WTC11 (cell line): ENCODE measurements at regions not wholly inside any gene's neighbourhood (a gene's known extent, or its start where the extent isn't known, plus 50 kb on each side); places are given as distances from the start of the nearest gene placed in this dataset.

ENCODE experiments used
- ATAC-seq: fragments of 200-7000 bp; cut with Tn5 transposase; 2 replicates; pipeline ENCODE4 v1.10.0; 2021; ENCODE audit warnings: mild to moderate bottlenecking, moderate library complexity
- CTCF ChIA-PET: fragments of 300-600 bp; sonication (Branson Sonifier 250); formaldehyde crosslinking; loops from one replicate; lab custom pipeline; 2021; ENCODE audit warnings: antibody characterized with exemption; lab: Charles Lee
- POLR2A ChIA-PET: fragments of 350-600 bp; sonication (Branson Sonifier 250); formaldehyde crosslinking; loops from one replicate; lab custom pipeline; 2021; ENCODE audit warnings: antibody characterized with exemption; lab: Charles Lee
- DNase-seq: peaks from one replicate; pipeline ENCODE4 v3.0.0; 2021; ENCODE audit warnings: low spot score
- H3K27ac Mint-ChIP-seq: 2 replicates; pipeline ENCODE4 v1.8.0; 2021; ENCODE audit warnings: mixed read lengths
- H3K27me3 Mint-ChIP-seq: 2 replicates; pipeline ENCODE4 v1.8.0; 2021; ENCODE audit warnings: low read depth, mild to moderate bottlenecking, moderate library complexity, mixed read lengths
- H3K36me3 Mint-ChIP-seq: 2 replicates; pipeline ENCODE4 v1.8.0; 2021; ENCODE audit warnings: mixed read lengths
- H3K4me1 Mint-ChIP-seq: 2 replicates; pipeline ENCODE4 v1.8.0; 2022; ENCODE audit warnings: mixed read lengths
- H3K4me3 Mint-ChIP-seq: 2 replicates; pipeline ENCODE4 v1.8.0; 2021; ENCODE audit warnings: mild to moderate bottlenecking, moderate library complexity, mixed read lengths
- H3K9me3 Mint-ChIP-seq: 2 replicates; pipeline ENCODE4 v1.8.0; 2021; ENCODE audit warnings: mixed read lengths
- ATF2 ChIP-seq: sonication (generic); formaldehyde crosslinking; IDR thresholded peaks from 2 replicates; pipeline ENCODE4 v1.8.1; 2022; ENCODE audit warnings: low read depth, missing genetic modification reagents, borderline replicate concordance
- ATF6 ChIP-seq: sonication (generic); formaldehyde crosslinking; IDR thresholded peaks from 2 replicates; pipeline ENCODE4 v1.8.1; 2023; ENCODE audit warnings: mild to moderate bottlenecking, missing genetic modification reagents
- CTCF ChIP-seq: fragments of 200-600 bp; IDR thresholded peaks from 2 replicates; pipeline ENCODE4 v1.8.0; 2022; ENCODE audit warnings: antibody characterized with exemption
- ERG ChIP-seq: fragments of 250-450 bp; sonication (Bioruptor Pico); IDR thresholded peaks from 2 replicates; pipeline ENCODE4 v1.8.0; 2021; ENCODE audit warnings: mild to moderate bottlenecking
- ESRRA ChIP-seq: sonication (generic); formaldehyde crosslinking; IDR thresholded peaks from 2 replicates; pipeline ENCODE4 v1.8.1; 2022; ENCODE audit warnings: mild to moderate bottlenecking, missing genetic modification reagents, borderline replicate concordance
- GRHL2 ChIP-seq: fragments of 250-450 bp; sonication (Bioruptor Pico); IDR thresholded peaks from 2 replicates; pipeline ENCODE4 v1.8.0; 2022; ENCODE audit warnings: mild to moderate bottlenecking, moderate library complexity; ENCODE audit not compliant: insufficient replicate concordance, severe bottlenecking
- JAZF1 ChIP-seq: fragments of 250-450 bp; sonication (Bioruptor Pico); IDR thresholded peaks from 2 replicates; pipeline ENCODE4 v1.9.0; 2021; ENCODE audit warnings: moderate library complexity, mild to moderate bottlenecking, inconsistent platforms
- MLX ChIP-seq: sonication (generic); formaldehyde crosslinking; IDR thresholded peaks from 2 replicates; pipeline ENCODE4 v1.8.1; 2023; ENCODE audit warnings: mild to moderate bottlenecking, missing genetic modification reagents, moderate library complexity
- NFYB ChIP-seq: sonication (generic); formaldehyde crosslinking; conservative IDR thresholded peaks from 2 replicates; pipeline ENCODE4 v1.8.0; 2022; ENCODE audit warnings: low read depth, missing genetic modification reagents
- NR1H2 ChIP-seq: sonication (generic); formaldehyde crosslinking; IDR thresholded peaks from 2 replicates; pipeline ENCODE4 v1.9.0; 2021; ENCODE audit warnings: mild to moderate bottlenecking, moderate library complexity, missing genetic modification reagents
- NR2C2 ChIP-seq: sonication (generic); formaldehyde crosslinking; IDR thresholded peaks from 2 replicates; pipeline ENCODE4 v1.8.0; 2022; ENCODE audit warnings: mild to moderate bottlenecking, missing genetic modification reagents
- OVOL2 ChIP-seq: fragments of 250-450 bp; sonication (Bioruptor Pico); IDR thresholded peaks from 2 replicates; pipeline ENCODE4 v1.9.0; 2021; ENCODE audit warnings: mild to moderate bottlenecking, borderline replicate concordance
- SP1 ChIP-seq: sonication (generic); formaldehyde crosslinking; conservative IDR thresholded peaks from 2 replicates; pipeline ENCODE4 v1.8.1; 2022; ENCODE audit warnings: missing genetic modification reagents
- TP53 ChIP-seq: sonication (generic); formaldehyde crosslinking; IDR thresholded peaks from 2 replicates; pipeline ENCODE4 v1.8.1; 2023; ENCODE audit warnings: mild to moderate bottlenecking, missing genetic modification reagents
- USF1 ChIP-seq: sonication (generic); formaldehyde crosslinking; IDR thresholded peaks from 2 replicates; pipeline ENCODE4 v1.8.0; 2022; ENCODE audit warnings: mild to moderate bottlenecking, missing genetic modification reagents
- USF2 ChIP-seq: sonication (generic); formaldehyde crosslinking; IDR thresholded peaks from 2 replicates; pipeline ENCODE4 v1.8.1; 2023; ENCODE audit warnings: mild to moderate bottlenecking, missing genetic modification reagents, moderate library complexity
- ZMAT4 ChIP-seq: fragments of 250-450 bp; sonication (Bioruptor Pico); IDR thresholded peaks from 2 replicates; pipeline ENCODE4 v1.9.0; 2021; ENCODE audit warnings: mild to moderate bottlenecking
- ZNF121 ChIP-seq: sonication (generic); formaldehyde crosslinking; IDR thresholded peaks from 2 replicates; pipeline ENCODE4 v1.8.0; 2023; ENCODE audit warnings: missing genetic modification reagents
- ZNF138 ChIP-seq: sonication (generic); formaldehyde crosslinking; conservative IDR thresholded peaks from 2 replicates; pipeline ENCODE4 v1.8.1; 2022; ENCODE audit warnings: mild to moderate bottlenecking, moderate library complexity, missing genetic modification reagents

GRCh38 chr10:23826421-23826820 lies 382.5 kb upstream of the KIAA1217 start (continued):
- no peak for TF ChIP-seq ERG
- TF ChIP-seq, all 79 proteins: peak for 1

- TF ChIP-seq ATF6 (no peak), ESRRA (CRISPR knock-in tag) (no peak), NFYB (no peak), GRHL2 (CRISPR knock-in tag) (no peak), USF1 (no peak), ATF2 (CRISPR knock-in tag) (no peak), CTCF (no peak), USF2 (CRISPR knock-in tag) (no peak), NR1H2 (CRISPR knock-in tag) (no peak), JAZF1 (no peak), TP53 (CRISPR knock-in tag) (no peak), OVOL2 (CRISPR knock-in tag) (no peak), MLX (CRISPR knock-in tag) (no peak), SP1 (CRISPR knock-in tag) (no peak), NR2C2 (CRISPR knock-in tag) (no peak), ZNF138 (CRISPR knock-in tag) (no peak), ZNF121 (CRISPR knock-in tag) (no peak), ERG (no peak), ZMAT4 (CRISPR knock-in tag) (no peak)
- H3K4me1 Mint-ChIP-seq = no peaks in the 10 kb centered on the region
- H3K27ac Mint-ChIP-seq = no peak overlapping the region
- ChIA-PET CTCF (no interaction called here), POLR2A (no interaction called here)
- no peaks in the 10 kb centered on the region for H3K36me3 Mint-ChIP-seq
- H3K9me3 Mint-ChIP-seq = no peaks in the 10 kb centered on the region
- H3K27me3 Mint-ChIP-seq = no peaks in the 10 kb centered on the region; the same call in 1 of the 2 replicates
- DNase-seq (no peak), ATAC-seq (no peak)
- H3K4me3 Mint-ChIP-seq = no peak overlapping the region
These were observed 379.4 kb upstream of the KIAA1217 start for GRCh38 chr10:23829556-23829955.
